Dermis blood vessel endothelial cell (primary cell): ENCODE measurements at regions not wholly inside any gene's neighbourhood (a gene's known extent, or its start where the extent isn't known, plus 50 kb on each side); places are given as distances from the start of the nearest gene placed in this dataset.

Source experiments
- DNase-seq: peaks from one replicate; pipeline ENCODE4 v3.0.0; 2010

DNA sequence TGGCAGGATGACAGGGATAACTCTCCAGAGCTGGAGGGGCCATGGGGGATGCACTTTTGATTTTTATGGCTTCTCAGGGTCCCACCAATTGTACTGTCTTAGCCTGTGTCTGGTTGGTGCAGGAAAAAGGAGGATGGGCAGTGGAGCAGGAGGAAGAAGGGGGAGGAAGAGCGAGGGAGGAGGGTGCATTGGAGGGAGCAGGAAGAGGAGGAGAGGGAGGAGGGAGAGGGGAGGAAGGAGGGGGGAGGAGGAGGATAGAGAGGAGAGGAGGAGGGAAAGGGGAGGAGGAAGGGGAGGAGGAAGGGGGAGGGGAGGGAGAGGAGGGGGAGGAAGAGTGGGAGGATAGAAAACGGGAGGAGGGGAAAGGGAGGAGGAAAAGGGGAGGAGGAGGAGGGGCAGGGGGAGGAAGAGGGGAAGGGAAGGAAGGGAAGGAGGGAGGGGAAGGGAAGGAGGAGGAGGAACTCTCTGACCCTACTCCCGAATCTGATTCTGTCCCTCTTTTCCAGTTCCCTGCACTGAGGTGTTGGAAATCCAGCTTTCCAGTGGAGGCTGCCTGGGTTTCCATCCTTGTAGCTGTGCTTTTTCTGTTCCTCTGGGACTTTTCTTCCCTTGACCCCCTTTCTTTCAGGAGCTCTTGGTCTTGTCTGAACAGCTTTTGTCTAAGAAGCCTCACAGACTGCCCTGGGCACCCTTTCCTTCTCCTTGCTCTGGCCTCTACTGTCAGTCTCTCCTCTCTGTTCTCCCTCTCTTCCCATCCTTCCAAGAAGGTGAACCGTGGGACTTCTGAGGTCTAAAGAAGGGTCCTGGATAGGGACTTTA is 149.4 kb downstream of the DHX35 start:
- DNase-seq = no peak

DNA sequence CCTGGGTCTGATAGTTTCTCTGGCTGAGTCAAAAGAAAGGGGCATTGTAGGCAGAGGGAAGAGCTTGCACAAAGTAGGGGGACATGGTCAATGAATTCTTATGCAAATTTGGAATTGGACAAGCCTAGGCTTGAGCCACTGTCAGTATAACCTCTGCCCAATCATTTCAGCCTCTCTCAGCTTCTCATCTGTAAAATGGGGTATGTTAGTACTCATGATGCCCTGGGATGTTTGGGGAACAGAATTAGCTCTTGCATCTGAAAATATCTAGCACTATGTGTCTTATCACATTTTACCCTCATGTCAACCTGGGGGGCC is 148.6 kb downstream of the DHX35 start:
- DNase-seq = no peak

- DNase-seq = no peak
These were observed 148.0 kb downstream of the DHX35 start for GRCh38 chr20:39109933-39110818.

DNA sequence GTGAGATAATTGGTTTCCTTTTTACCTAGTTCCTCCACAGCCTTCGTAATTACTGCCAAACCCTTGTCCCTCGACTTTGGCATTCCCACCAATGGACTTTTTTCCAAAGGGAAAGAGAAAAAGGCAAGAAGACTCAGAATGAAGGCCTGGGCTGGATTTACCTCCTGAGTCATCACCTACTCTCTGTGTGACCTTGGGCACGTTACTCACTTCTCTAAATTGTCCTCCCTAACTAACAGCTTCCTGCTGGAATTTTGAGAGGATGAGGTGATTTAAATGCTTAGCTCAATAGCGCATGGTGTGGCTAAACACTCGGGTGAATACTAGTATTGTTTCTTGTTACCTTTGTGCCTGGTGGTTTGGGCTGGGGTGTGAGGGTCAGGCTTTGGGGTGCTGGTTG is 146.6 kb downstream of the DHX35 start:
- DNase-seq = peak; percentile 85

DNA sequence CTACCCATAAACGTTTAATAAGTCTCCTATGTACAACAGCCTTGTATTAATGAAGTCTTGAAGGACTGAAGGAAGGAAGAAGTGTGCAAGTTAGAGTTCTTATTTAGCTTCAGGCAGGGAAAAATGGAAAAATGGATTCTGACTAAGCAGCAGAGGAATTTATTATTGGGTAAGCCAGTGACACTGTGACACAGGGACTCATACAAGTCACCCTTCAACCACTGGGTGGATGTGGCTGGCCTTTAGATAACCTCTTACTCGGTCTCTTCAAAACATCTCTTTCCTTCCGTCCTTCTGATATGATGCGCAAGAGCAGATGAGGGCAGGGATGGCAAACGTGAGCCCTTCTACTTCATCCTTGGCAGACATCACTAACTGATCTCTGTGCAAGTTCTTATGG is 145.6 kb downstream of the DHX35 start:
- DNase-seq = no peak

- no peak for DNase-seq
These were observed 144.6 kb downstream of the DHX35 start for GRCh38 chr20:39106791-39107190.

DNA sequence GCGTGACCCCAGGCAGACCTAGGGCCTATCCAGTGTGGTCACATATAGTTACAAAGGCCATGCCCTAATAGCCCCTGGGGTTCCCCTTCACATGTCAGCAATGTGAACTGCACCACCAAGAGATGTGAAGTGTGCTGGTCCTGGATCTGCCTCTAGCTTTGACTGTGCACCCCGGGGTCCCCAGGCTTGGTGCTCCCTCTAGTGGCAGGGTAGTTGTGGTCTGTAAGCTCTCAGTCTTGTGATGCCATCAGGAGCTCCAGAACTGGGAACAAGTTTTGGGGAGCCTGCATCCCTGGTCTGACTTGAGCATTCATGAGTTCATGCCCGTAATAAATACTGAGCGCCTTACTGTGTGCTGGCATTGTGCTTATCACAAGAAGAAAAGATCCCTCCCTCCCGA is 143.4 kb downstream of the DHX35 start:
- DNase-seq = no peak

- no peak for DNase-seq
These were observed 141.6 kb downstream of the DHX35 start for GRCh38 chr20:39103732-39104131.

DNA sequence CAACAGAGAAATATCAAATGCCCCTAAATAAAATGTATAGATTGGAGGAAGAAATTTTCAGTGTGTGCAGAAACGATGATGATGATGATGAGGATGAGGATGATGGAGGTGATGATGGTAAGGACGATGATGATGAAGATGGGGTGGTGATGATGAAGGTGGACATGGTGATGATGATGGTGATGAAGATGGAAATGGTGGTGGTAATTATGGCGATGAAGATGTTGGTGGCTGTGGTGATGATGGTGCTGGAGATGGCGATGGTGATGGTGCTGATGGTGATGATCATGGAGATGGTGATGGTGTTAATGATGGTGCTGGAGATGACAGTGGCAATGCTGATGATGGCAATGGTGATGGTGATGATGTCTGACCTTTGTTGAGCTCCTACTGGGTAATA is 141.2 kb downstream of the DHX35 start:
- no peak for DNase-seq

DNA sequence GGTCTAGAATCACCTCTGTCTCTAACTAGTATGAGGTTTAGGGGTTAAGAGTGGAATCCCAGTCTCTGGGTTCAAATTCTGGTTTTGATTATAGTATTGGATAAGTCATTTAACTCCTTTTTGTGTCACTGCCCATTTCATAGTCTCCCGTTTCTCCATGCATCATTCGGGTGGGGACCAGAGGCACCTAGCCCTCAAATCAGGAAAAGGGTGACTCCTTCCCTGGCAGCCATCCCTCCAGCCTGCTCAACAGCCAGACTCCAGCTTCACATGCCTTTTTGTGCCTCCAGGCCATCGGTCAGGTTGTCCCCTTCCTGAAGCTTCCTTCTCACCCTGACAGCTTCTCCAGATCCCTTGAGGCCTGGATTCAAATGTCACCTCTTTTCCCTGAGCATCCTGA is 139.8 kb downstream of the DHX35 start:
- no peak for DNase-seq

- peak; percentile 12 for DNase-seq
These were observed 138.5 kb downstream of the DHX35 start for GRCh38 chr20:39100691-39101090.

DNA sequence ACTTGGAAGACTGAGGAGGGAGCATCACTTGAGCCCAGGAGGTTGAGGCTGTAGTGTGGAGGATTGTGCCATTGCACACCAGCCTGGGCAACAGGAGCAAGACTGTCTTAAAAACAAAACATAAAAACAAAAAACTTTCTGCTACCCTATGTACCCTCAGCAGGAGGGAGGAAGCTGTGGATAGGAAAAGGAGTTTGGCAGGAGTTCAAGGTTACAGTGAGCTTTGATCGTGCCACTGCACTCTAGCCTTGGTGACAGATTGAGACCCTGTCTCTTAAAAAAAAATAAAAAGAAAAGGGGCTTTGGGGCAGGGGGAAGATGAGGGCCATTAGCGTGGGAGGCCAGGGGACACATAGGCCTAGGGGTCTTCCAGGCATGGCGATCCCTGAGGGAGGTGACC is 135.7 kb downstream of the DHX35 start:
- DNase-seq = no peak

- DNase-seq = no peak
These were observed 133.7 kb downstream of the DHX35 start for GRCh38 chr20:39095870-39096269.

- DNase-seq = no peak
These were observed 132.2 kb downstream of the DHX35 start for GRCh38 chr20:39094391-39094790.

- no peak for DNase-seq
These were observed 130.7 kb downstream of the DHX35 start for GRCh38 chr20:39092733-39093410.

DNA sequence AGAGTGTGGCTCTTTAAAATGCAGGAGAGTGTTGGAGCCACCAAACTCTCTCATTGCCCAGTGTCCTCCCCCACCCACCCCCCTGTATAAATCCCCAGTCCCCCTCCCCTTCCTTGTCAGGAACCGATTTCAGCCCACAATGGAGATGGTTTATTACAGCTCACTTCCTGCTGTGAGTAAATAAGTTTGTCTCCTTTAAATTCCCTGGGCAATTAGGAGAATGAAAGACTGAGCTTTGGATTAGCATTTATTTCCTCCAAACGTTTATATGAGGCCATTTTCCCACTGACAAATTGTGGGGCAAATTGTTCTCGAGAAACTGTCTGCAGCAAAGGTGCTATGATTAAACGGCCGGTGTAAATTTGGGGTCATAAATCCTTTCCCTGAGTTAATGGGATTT is 128.8 kb downstream of the DHX35 start:
- DNase-seq = no peak

DNA sequence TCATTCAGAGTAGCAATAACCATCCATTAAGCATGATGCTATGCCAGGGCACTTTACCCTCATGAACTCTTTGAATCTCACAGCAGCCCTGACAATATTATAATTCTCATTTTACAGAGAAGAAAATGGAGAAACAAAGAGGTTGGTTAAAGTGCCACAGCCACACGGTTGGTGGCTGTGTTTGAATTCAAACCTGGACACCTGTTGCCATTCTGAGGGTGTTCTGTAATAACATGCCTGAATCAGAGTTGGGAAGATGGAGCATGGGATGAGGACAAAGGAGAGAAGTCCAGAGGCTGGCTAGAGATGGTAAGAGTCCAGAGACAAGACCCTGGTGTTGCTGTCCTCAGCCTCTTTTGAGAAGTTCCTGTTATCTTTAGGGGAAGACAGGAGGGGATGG is 127.7 kb downstream of the DHX35 start:
- DNase-seq = no peak
